A673 (cell line): ENCODE measurements at regions not wholly inside any gene's neighbourhood (a gene's known extent, or its start where the extent isn't known, plus 50 kb on each side); places are given as distances from the start of the nearest gene placed in this dataset.

ENCODE experiments used
- BruUV-seq: library from RNA; stranded (reverse); fragments of 400-500 nt; replicated peaks from 2 replicates; lab custom pipeline; 2021; lab: Mats Ljungman, UMichigan
- CTCF ChIA-PET: fragments of 300-600 bp; sonication (Branson Sonifier 250); formaldehyde crosslinking; loops from one replicate; lab custom pipeline; 2022; ENCODE audit warnings: antibody characterized with exemption; lab: Charles Lee
- POLR2A ChIA-PET: fragments of 300-600 bp; sonication (Branson Sonifier 250); formaldehyde crosslinking; loops from one replicate; lab custom pipeline; 2022; ENCODE audit warnings: antibody characterized with exemption; ENCODE audit not compliant: low non-redundant PET; lab: Charles Lee
- DNase-seq: peaks from one replicate; pipeline ENCODE4 v3.0.0-alpha.2; 2015; ENCODE audit warnings: low spot score
- H3K27ac ChIP-seq: fragments of 200-600 bp; sonication (generic); 2 replicates; pipeline ENCODE4 v1.5.1; 2016; ENCODE audit warnings: mixed run types, low read depth, mild to moderate bottlenecking, mixed read lengths, antibody characterized with exemption, low read length; ENCODE audit not compliant: poor library complexity, severe bottlenecking
- H3K27me3 ChIP-seq: fragments of 200-600 bp; sonication (generic); replicated peaks from 2 replicates; pipeline ENCODE4 v1.6.1; 2017; ENCODE audit warnings: mixed run types, low read depth, mild to moderate bottlenecking, mixed read lengths, antibody characterized with exemption, low read length; ENCODE audit not compliant: insufficient read depth, poor library complexity
- H3K36me3 ChIP-seq: fragments of 200-600 bp; sonication (generic); 2 replicates; pipeline ENCODE4 v1.6.1; 2016; ENCODE audit warnings: mixed run types, mild to moderate bottlenecking, mixed read lengths, antibody characterized with exemption, low read length; ENCODE audit not compliant: insufficient read depth, poor library complexity, severe bottlenecking
- H3K4me1 ChIP-seq: fragments of 200-600 bp; sonication (generic); 2 replicates; pipeline ENCODE4 v1.6.1; 2017; ENCODE audit warnings: mixed run types, mild to moderate bottlenecking, mixed read lengths, antibody characterized with exemption, low read length; ENCODE audit not compliant: insufficient read depth, poor library complexity, severe bottlenecking
- H3K4me3 ChIP-seq: fragments of 200-600 bp; sonication (generic); 2 replicates; pipeline ENCODE4 v1.5.1; 2016; ENCODE audit warnings: low read depth, mixed run types, mild to moderate bottlenecking, mixed read lengths, low read length; ENCODE audit not compliant: poor library complexity, severe bottlenecking
- H3K9me3 ChIP-seq: fragments of 200-600 bp; sonication (generic); 2 replicates; pipeline ENCODE4 v1.6.1; 2016; ENCODE audit warnings: mixed run types, low read depth, mild to moderate bottlenecking, mixed read lengths, antibody characterized with exemption, low read length; ENCODE audit not compliant: poor library complexity, severe bottlenecking
- CTCF ChIP-seq: fragments of 300-800, 200-600 bp; sonication (generic); conservative IDR thresholded peaks from 2 replicates; pipeline ENCODE4 v1.5.1; 2017; ENCODE audit warnings: low read depth, mild to moderate bottlenecking, antibody characterized with exemption, low read length, moderate library complexity, mixed read lengths
- EZH2 ChIP-seq: fragments of 200-600 bp; sonication (generic); IDR thresholded peaks from 2 replicates; pipeline ENCODE4 v1.6.1; 2017; ENCODE audit warnings: borderline replicate concordance, low read depth, mild to moderate bottlenecking, mixed read lengths, antibody characterized with exemption, low read length; ENCODE audit not compliant: poor library complexity, severe bottlenecking
- intact Hi-C: fragments of 100-400 bp; cut with micrococcal nuclease; formaldehyde crosslinking; loops from one replicate; pipeline ENCODE4 v1.10.0; 2022; ENCODE audit not compliant: unreplicated experiment

DNA sequence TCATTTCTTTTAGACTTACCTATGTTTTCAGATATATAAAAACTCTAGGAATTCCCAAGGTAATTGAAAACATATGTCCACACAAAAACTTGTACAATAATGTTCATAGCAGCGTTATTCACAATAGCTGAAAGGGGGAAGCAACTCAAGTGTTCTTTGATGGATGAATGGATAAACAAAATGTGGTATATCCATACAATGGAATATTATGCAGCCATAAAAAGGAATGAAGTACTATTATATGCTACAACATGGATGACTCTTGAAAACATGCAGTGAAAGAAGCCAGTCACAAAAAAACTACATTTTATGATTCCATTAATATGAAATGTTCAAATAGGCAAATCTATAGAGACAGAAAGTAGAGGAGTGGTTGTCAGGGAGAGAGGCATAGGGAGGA lies 62.2 kb upstream of the WDR26 start:
- BruUV-seq, result no TSS peak

DNA sequence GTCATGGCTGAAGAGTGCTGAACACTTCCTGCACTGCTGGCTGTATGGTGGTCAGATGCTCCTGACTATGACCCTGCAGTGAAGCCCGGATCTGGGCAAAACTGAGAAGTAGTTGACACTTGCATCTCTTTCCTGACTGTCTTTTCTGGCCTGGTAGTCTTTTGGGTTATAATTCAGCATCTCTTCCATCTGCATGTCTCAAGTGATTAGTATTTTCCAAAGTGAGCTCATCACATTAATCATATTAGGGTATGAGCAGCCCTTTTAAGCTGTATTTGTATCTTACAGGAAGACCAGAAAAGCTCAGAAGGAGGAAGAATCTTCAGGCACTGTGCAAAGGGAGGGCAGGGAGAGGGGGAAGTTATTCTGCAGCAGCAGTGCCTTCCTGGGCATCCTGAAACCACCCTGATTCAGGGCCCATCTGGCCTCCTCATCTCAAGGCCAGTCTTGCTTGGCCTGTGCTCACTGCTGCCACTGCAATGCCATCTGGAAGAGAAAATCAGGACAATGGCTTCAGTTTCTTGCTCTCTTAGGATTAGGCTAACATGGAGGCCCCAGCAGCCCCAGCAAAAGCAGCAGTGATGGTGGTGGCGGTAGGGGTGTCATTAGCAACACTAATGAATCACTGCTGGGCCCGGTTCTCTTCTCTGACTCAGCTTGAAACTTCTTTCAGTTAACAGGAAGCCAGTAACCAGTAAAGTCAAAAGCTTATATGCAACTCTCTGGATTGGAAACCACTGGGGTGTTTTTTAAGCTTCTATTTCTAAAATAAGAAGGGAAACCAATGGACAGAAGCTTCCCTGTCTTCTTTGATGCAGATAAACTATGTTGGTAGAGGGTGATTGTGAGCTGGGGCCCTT lies 63.3 kb upstream of the WDR26 start:
- TF ChIP-seq CTCF (no peak), EZH2 (no peak)
- DNase-seq, result peak; percentile 75
- H3K27ac ChIP-seq, result peak overlapping the region; percentile 88
- no peaks in the 10 kb centered on the region for H3K27me3 ChIP-seq
- H3K4me1 ChIP-seq, result peaks cover 60% of the 10 kb centered on the region
- no peaks in the 10 kb centered on the region for H3K36me3 ChIP-seq
- no TSS peak for BruUV-seq
- H3K9me3 ChIP-seq, result peaks cover 5% of the 10 kb centered on the region
- H3K4me3 ChIP-seq, result no peak overlapping the region
- ChIA-PET POLR2A (interaction anchor here (0.6 kb wide), 1 partner anchor 72 kb away, joined by 4 read pairs; no protein-coding TSS in a partner anchor), CTCF (interaction anchor here (0.6 kb wide), 1 partner anchor 40 kb away, joined by 3 read pairs; no protein-coding TSS in a partner anchor)
- intact Hi-C loops, result no loop called here

More for the DNA sequence above, 62.2 kb upstream of the WDR26 start:
- TF ChIP-seq EZH2 (no peak), CTCF (no peak)
- peaks cover 49% of the 10 kb centered on the region for H3K4me1 ChIP-seq
- no peaks in the 10 kb centered on the region for H3K27me3 ChIP-seq
- intact Hi-C loops, result no loop called here
- H3K9me3 ChIP-seq, result peaks cover 5% of the 10 kb centered on the region
- ChIA-PET CTCF (no interaction called here), POLR2A (no interaction called here)
- no peaks in the 10 kb centered on the region for H3K36me3 ChIP-seq
- no peak for DNase-seq
- H3K4me3 ChIP-seq, result no peak overlapping the region
- no peak overlapping the region for H3K27ac ChIP-seq

GRCh38 chr1:224498574-224499170 lies 64.1 kb upstream of the WDR26 start:
- TF ChIP-seq EZH2 (no peak), CTCF (no peak)
- H3K27me3 ChIP-seq, result no peaks in the 10 kb centered on the region
- no TSS peak for BruUV-seq
- POLR2A ChIA-PET, result no interaction called here
- H3K9me3 ChIP-seq, result peaks cover 5% of the 10 kb centered on the region
- peak overlapping the region; percentile 88 for H3K27ac ChIP-seq
- no peaks in the 10 kb centered on the region for H3K36me3 ChIP-seq
- H3K4me1 ChIP-seq, result peaks cover 68% of the 10 kb centered on the region
- peak; percentile 62 for DNase-seq
- H3K4me3 ChIP-seq, result no peak overlapping the region
- CTCF ChIA-PET, result interaction anchor here (0.6 kb wide), 1 partner anchor 41 kb away, joined by 3 read pairs; no protein-coding TSS in a partner anchor
- intact Hi-C loops, result no loop called here
